Activated effector memory CD4-positive, alpha-beta T cell treated with Interleukin-2 at 50 U/mL for 16 hours (primary cell): ENCODE measurements at regions not wholly inside any gene's neighbourhood (a gene's known extent, or its start where the extent isn't known, plus 50 kb on each side); places are given as distances from the start of the nearest gene placed in this dataset.
"Not testable (repeated sequence)": the region's sequence is repeated elsewhere in the genome, so short reads cannot be mapped to it uniquely, and the experiment has no call there.

ENCODE experiments used
- DNase-seq: peaks from one replicate; pipeline ENCODE4 v3.0.0-alpha.2; 2020

- no peak for DNase-seq
Observed at GRCh38 chr14:66228267-66228970, 257.8 kb upstream of the CCDC196 start.

DNA sequence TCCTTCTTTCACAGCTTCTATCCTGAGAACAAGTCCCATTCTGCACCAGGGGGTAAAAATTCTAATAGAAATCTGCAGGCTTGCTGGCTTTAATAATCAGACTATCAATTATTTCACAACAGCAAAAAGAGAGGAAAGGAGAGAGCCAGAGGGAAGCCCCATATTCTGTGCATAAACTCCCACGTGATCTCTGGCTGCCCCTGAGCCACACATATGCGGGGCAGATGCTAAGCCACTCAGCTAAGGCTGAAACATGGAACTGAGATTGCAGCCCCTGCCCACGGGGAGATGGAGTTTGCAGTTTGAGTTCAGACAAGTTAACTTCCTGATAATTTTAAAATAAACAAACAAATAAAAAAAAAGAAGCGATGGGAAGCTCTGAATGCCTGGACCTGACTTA is 254.4 kb upstream of the CCDC196 start:
- DNase-seq: no peak

DNA sequence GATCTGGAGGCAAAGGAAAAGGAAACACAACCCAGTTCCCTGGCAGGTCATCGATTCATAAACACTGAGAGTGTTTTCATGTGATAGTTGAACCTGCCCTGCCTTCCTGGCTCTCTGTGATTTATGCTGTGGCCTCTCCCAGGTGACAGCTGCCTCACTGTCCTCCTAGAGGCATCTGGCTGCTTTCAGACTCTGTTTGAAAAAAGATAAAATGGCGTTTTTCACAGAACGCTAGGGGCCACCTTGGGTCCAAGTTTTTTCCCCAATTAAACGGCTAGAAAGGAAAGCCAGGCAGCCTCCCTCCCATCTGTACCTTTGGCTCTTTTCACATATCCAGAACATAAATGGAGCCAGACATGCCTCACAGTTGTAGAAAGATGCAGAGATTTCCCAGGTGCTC is 252.6 kb upstream of the CCDC196 start:
- DNase-seq: no peak

- no peak for DNase-seq
Observed at GRCh38 chr14:66234411-66234810, 251.8 kb upstream of the CCDC196 start.

DNA sequence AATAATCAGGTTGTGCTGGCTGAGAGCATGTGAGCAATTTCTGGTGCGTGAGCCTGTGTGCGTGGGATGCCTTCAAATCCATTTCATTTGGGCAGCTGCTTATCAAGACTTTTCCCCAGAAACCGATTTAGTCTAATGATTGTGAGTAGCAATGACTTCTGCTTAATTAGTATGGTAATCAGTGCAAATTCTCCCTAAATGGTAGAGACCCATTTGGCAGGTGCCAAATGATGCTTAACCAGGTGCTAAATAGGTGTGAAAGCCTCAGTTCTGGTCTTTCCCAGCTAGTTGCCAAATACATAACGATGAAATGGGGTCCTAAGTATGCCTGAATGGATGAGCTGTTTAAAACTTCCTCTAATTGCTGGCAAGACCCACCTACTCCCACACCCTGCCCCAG is 248.4 kb upstream of the CCDC196 start:
- DNase-seq: no peak

DNA sequence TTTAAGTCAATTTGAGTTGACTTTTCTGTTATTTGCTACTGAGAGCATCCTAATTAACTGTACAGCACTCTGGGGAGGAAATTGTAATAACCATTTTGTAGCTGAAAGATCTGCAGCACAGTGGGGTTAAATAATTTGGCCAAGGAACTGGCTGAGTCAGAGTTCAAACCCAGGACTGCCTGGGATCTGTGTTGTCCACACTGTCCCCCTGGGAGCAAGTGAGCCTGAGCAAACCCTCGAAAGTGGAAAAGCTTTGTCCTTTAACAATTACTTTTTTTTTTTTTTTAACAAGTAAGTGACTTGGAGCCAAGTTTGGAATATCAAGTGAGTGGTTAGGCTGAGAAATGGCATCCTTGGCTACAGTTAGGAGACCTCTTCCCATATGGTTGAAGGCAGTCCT is 247.2 kb upstream of the CCDC196 start:
- no peak for DNase-seq

DNA sequence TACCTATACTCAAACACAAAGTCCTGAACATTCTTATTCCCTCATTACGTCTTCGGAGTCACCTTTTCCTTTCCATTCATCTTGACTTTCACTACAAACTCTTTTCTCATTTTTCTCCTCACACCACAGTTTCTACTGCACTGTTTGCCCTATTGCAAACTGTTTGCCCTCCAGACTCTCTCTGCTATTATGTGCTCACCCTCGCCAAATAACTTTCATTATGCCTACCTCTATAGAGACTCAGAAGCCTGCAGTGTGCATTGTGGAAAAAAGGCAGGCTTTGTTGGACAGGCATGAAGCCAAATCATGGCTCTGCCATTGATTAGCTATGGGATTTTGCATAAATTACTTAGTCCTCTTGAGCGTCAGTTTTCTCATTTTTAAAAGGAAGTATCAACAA is 246.6 kb upstream of the CCDC196 start:
- DNase-seq: no peak

GRCh38 chr14:66240105-66240504 is 246.1 kb upstream of the CCDC196 start:
- no peak for DNase-seq

- no peak for DNase-seq
Observed at GRCh38 chr14:66242001-66242400, 244.2 kb upstream of the CCDC196 start.

- no peak for DNase-seq
Observed at GRCh38 chr14:66244834-66245233, 241.3 kb upstream of the CCDC196 start.

DNA sequence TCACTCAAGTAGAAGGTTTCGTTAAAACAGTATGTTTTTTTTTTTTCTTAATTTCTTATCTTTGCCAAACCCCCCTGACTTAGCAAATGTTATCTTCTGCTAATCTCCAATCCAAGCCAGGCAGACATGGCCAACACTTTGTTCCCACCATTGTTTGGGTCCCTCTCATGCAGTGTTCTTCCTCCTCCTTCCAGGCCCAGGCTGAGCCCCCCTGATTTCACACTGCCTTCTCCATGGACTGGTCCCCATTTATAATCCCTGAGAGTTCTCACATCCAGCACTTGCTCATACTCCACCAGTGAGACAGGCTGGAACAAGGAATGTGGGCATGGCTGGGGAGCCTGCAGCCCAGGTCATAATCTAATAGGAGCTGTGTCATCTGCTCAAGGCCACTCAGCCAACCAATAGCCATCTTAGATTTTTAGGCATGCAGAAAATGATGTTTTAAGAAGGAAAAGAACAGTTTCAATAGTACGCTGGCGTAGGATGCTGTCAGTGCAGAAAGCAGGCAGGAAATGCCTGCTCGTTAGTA is 238.4 kb upstream of the CCDC196 start:
- no peak for DNase-seq

GRCh38 chr14:66248256-66248655 is 237.9 kb upstream of the CCDC196 start:
- no peak for DNase-seq

DNA sequence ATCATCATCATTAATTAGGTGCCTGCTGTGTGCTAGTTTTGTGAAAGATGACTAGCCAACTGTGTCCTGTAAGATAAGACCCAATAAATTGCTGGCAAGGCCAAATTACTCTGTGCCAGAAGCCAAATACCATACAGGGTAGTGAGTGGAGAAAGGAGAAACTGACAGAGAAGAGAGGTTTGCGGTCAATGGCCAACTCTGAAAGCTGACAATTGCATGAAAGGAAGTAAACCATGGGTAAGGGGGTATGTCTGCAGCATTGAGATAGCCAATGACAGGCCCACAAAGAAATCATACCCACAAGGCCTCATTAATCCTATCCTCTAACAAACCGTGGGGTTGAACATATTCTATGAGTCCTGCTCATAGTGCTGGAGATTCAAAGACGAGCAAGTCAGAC is 236.6 kb upstream of the CCDC196 start:
- no peak for DNase-seq

- no peak for DNase-seq
Observed at GRCh38 chr14:66254038-66254437, 232.1 kb upstream of the CCDC196 start.

GRCh38 chr14:66268802-66269334 is 217.3 kb upstream of the CCDC196 start:
- no peak for DNase-seq

DNA sequence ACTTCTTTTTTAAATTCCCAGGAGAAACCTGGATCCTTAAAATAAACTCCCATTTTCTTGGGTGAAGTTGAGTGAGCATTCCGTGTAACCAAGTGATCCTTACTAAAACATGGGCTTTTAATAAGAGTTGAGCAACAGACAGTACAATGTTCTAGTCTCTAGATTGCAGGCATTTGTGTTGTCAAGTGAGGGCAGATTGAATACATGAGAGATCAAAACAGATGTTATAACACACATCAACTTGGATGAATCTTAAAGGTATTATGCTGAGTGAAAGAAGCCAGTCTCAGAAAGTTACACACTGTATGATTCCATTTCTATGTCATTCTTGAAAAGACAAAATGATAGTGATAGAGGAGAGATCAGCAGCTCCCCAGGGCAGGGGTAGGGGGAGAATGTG is 213.9 kb upstream of the CCDC196 start:
- no peak for DNase-seq

DNA sequence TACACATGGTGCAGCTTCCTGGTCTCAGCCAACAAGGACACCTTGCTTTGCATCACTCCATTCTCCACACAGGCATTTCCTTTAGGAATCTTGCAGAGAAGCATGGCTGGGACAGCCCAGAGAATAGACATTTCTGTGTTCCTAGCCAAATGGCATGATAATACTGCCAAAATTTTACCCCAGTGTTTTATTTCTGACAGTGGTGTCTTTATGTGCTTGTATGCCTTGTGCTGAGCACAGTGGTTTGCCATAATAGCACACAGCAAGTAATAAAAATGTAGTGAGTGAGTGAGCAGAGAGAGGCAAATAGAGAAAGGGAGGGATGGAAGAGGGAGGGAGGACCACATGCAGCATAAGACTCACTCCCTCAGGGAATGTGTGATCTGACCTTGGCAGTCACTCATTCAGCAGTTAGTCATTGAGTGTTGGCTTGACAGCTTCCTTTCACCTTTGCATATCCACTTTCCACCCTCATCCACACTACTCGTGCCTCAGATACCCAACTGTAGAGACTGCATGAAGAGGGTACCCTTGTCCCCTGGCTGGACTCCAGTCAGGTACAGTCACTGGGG is 212.8 kb upstream of the CCDC196 start:
- DNase-seq: no peak

DNA sequence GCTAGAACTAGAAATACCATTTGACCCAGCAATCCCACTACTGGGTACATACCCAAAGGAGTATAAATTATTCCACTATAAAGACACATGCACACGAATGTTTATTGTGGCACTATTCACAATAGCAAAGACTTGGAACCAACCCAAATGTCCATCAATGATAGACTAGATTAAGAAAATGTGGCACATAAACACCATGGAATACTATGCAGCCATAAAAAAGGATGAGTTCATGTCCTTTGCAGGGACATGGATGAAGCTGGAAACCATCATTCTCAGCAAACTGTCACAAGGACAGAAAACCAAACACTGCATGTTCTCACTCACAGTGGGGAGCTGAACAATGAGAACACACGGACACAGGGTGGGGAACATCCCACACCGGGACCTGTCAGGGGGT is 207.8 kb upstream of the CCDC196 start:
- not testable (repeated sequence) for DNase-seq

- no peak for DNase-seq
Observed at GRCh38 chr14:66281036-66281776, 205.0 kb upstream of the CCDC196 start.

DNA sequence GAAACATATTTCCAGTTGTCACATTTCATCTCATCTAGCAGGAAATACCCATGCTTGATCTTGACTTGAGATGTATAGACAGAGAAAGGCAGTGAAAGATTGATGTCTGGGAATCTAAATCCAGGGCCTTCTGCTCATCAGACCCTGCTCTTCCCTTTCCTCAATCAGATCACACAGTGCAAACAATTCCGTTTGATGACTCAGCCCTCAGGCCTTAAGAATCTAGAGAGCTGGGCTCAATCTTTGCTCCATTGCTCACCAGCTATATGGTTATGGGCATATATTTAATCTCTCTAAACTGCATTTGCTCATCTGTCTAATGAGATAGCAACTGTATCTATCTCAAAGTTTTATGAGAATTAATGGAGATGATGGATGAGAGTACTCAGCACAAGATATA is 201.8 kb upstream of the CCDC196 start:
- no peak for DNase-seq

DNA sequence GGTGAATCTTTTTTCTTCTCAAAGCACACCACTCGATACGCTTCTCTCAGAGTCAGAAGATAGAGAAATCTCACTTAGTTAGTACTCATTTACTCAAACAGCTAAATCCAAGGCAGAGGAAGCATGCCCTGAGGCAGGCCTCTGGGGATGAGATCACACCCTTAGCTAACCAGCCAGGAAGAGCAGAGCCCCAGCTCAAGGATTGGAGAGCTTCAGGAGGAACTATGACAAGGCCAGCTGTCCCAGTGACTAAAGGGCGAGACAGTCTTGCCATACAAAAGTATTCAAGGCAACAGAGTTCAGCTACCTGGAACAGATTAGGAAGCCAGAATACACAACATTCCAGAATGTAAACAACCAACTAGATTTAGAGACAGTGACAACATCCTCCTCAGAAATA is 197.7 kb upstream of the CCDC196 start:
- DNase-seq: no peak

DNA sequence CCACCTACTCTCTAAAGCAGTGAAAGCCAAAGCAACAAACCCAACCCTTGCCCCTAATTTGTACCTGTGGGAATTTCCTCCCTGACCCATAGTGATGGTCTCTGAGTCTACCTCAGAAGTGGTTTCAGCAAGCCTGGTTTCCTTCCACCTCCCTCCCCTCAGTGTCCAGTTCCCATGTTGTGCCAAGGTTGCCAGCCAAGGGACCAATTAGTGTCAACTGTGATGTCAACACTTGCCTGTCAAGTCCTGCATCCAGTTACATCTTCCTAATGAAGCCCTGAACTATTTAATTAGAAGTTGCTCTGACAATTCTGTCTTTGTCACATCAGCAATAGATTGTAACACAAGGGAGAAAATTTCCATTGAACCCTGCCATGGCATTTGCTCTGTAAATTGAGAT is 194.4 kb upstream of the CCDC196 start:
- DNase-seq: no peak

- no peak for DNase-seq
Observed at GRCh38 chr14:66293533-66294105, 192.6 kb upstream of the CCDC196 start.

DNA sequence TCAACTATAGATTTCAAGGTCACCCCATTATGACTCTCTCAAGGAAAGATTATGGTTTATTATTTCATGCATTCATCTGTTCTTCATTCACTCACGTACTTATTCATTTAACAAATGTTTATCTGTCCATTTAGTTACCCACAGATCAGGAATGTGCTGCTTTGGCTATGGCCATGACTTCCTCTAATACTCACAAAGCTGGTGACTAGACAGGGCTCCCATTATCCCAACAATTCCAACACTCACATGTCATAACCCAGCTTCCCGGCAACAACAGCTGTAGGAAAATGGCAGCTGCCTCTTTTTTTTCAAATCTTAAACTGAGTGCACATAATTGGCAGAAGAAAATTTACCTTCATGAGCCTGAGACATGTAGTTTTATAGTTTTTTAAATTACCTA is 190.8 kb upstream of the CCDC196 start:
- DNase-seq: no peak
